CD4-positive, alpha-beta T cell (primary cell): ENCODE measurements at regions not wholly inside any gene's neighbourhood (a gene's known extent, or its start where the extent isn't known, plus 50 kb on each side); places are given as distances from the start of the nearest gene placed in this dataset.

Source experiments
- ATAC-seq: fragments of 200-7000 bp; cut with Tn5 transposase; one replicate; pipeline ENCODE4 v1.10.0; 2022; ENCODE audit warnings: mild to moderate bottlenecking; ENCODE audit not compliant: poor library complexity
- CTCF ChIA-PET: fragments of 350-600 bp; sonication (Branson Sonifier 250); formaldehyde crosslinking; loops from one replicate; lab custom pipeline; 2021; ENCODE audit warnings: antibody characterized with exemption, inconsistent platforms; lab: Charles Lee
- POLR2A ChIA-PET: fragments of 350-600 bp; sonication (Branson Sonifier 250); formaldehyde crosslinking; loops from one replicate; lab custom pipeline; 2021; ENCODE audit warnings: antibody characterized with exemption, inconsistent platforms; lab: Charles Lee
- DNase-seq, 14 experiments: peaks; one replicate each; pipeline ENCODE4 v3.0.0-alpha.2; 2013 to 2020; ENCODE audit warnings: mixed read lengths in 2 of 14
- H3K27ac ChIP-seq, 2 donors: one replicate each; pipeline versions ENCODE4 v1.5.1 to v1.7.0; 2013; ENCODE audit warnings: low read length in 2 of 2, low read depth in 1 of 2, mild to moderate bottlenecking in 1 of 2
- H3K27me3 ChIP-seq, 2 experiments: 1 replicate in 1 of 2; 2 replicates in 1 of 2; pipeline versions ENCODE4 v1.6.1 to v1.7.0; 2013; ENCODE audit warnings: low read length in 2 of 2, control low read depth in 1 of 2, mild to moderate bottlenecking in 1 of 2, moderate library complexity in 1 of 2; ENCODE audit not compliant: insufficient read depth in 2 of 2, control insufficient read depth in 1 of 2
- H3K36me3 ChIP-seq: one replicate; pipeline ENCODE4 v1.6.1; 2013; ENCODE audit warnings: low read length, control low read depth; ENCODE audit not compliant: insufficient read depth
- H3K4me1 ChIP-seq: one replicate; pipeline ENCODE4 v1.6.1; 2013; ENCODE audit warnings: low read length, control low read depth; ENCODE audit not compliant: insufficient read depth
- H3K4me3 ChIP-seq: one replicate; pipeline ENCODE4 v1.5.1; 2013; ENCODE audit warnings: mild to moderate bottlenecking, low read length, moderate library complexity
- H3K9me3 ChIP-seq, 2 experiments: 1 replicate in 1 of 2; 2 replicates in 1 of 2; pipeline versions ENCODE4 v1.6.1 to v1.7.0; 2013; ENCODE audit warnings: low read length in 2 of 2, mild to moderate bottlenecking in 2 of 2, control low read depth in 1 of 2, moderate library complexity in 1 of 2; ENCODE audit not compliant: control insufficient read depth in 1 of 2, insufficient read depth in 1 of 2
- H3K27ac Mint-ChIP-seq: one replicate; pipeline ENCODE4 v1.8.0; 2020; ENCODE audit warnings: mixed read lengths
- H3K27me3 Mint-ChIP-seq: one replicate; pipeline ENCODE4 v1.8.0; 2021; ENCODE audit warnings: mixed read lengths
- H3K36me3 Mint-ChIP-seq: one replicate; pipeline ENCODE4 v1.8.0; 2021; ENCODE audit warnings: low read depth, mixed read lengths
- H3K4me1 Mint-ChIP-seq: one replicate; pipeline ENCODE4 v1.8.0; 2021; ENCODE audit warnings: low read depth, mixed read lengths
- H3K4me3 Mint-ChIP-seq: one replicate; pipeline ENCODE4 v1.8.0; 2020; ENCODE audit warnings: mild to moderate bottlenecking, mixed read lengths
- H3K9me3 Mint-ChIP-seq: one replicate; pipeline ENCODE4 v1.8.0; 2020; ENCODE audit warnings: mixed read lengths
- CTCF ChIP-seq: fragments of 200-600 bp; IDR thresholded peaks from one replicate; pipeline ENCODE4 v1.8.0; 2022; ENCODE audit warnings: antibody characterized with exemption, mild to moderate bottlenecking
- intact Hi-C, 2 experiments: fragments of 100-400 bp; cut with DNase I in 1 of 2; cut with micrococcal nuclease in 1 of 2; formaldehyde crosslinking; loops; one replicate each; pipeline versions ENCODE4 v1.15.1 to v1.9.0; 2023 to 2025; cut with DNase I, micrococcal nuclease

DNA sequence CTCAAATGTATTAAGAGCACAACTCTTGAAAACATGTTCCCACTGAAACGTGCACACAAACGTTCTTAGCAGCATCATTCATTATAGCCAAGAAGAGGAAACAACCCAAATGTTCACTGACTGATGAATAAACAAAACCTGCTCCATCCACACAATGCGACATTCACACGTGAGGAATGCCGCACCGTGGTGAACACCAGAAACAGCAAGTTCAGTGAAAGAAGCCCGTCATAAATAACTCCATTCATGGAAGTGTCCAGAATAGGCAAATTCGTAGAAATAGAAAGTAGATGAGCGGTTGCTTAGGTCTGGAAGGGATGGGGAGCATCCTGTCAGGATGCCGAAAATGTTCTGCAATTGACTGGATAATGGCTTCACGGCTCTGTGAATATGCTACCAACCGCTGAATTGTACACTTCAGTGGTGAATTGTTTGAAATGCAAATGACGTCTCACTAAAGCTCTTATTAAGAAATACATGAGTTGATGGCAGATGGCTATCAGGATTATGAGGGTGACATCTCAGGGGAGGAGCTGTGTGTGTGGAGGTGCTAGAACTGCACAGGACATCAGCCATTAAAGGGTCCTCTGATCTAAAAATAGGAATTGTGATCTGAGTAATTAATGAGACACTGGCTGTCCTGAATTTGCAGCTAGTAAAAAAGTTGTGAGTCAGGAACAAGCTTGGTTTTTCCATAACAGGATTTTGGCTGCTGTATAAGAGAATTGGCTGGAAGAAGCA is 771.0 kb downstream of the KCNJ18 start:
- CTCF ChIA-PET, result no interaction called here
- intact Hi-C loops, result no loop called here
- H3K9me3 Mint-ChIP-seq, result peaks cover 12% of the 10 kb centered on the region
- H3K27ac ChIP-seq, result no peak overlapping the region
- H3K27ac Mint-ChIP-seq, result no peak overlapping the region
- no peaks in the 10 kb centered on the region for H3K36me3 Mint-ChIP-seq
- POLR2A ChIA-PET, result no interaction called here
- no peaks in the 10 kb centered on the region for H3K4me1 ChIP-seq
- TF ChIP-seq CTCF, result no peak
- DNase-seq (no peak), ATAC-seq (no peak)
- no peaks in the 10 kb centered on the region for H3K4me1 Mint-ChIP-seq
- no peaks in the 10 kb centered on the region for H3K36me3 ChIP-seq
- peaks cover 3 to 44% of the 10 kb centered on the region in 2 experiments for H3K9me3 ChIP-seq
- H3K4me3 ChIP-seq, result no peak overlapping the region
- no peak overlapping the region for H3K4me3 Mint-ChIP-seq
- H3K27me3 Mint-ChIP-seq, result no peaks in the 10 kb centered on the region
- no peaks in the 10 kb centered on the region for H3K27me3 ChIP-seq

- Histone ChIP-seq H3K4me3 (no peak overlapping the region), H3K4me1 (no peaks in the 10 kb centered on the region), H3K9me3 (peaks cover 3 to 42% of the 10 kb centered on the region in 2 experiments), H3K27me3 (no peaks in the 10 kb centered on the region), H3K27ac (no peak overlapping the region), H3K36me3 (no peaks in the 10 kb centered on the region)
- Mint-ChIP-seq H3K9me3 (peaks cover 8% of the 10 kb centered on the region), H3K27ac (no peak overlapping the region), H3K4me3 (no peak overlapping the region), H3K36me3 (no peaks in the 10 kb centered on the region), H3K4me1 (no peaks in the 10 kb centered on the region), H3K27me3 (no peaks in the 10 kb centered on the region)
- ATAC-seq (no peak), DNase-seq (no peak)
- intact Hi-C loops, result no loop called here
- TF ChIP-seq CTCF, result no peak
- CTCF ChIA-PET, result no interaction called here
- POLR2A ChIA-PET, result no interaction called here
These were observed 771.7 kb downstream of the KCNJ18 start for GRCh38 chr17:22464041-22464440.

- Histone ChIP-seq H3K4me3 (no peak overlapping the region), H3K27ac (no peak overlapping the region), H3K36me3 (no peaks in the 10 kb centered on the region), H3K4me1 (no peaks in the 10 kb centered on the region), H3K9me3 (peaks cover 7 to 25% of the 10 kb centered on the region in 2 experiments), H3K27me3 (no peaks in the 10 kb centered on the region)
- Mint-ChIP-seq H3K36me3 (no peaks in the 10 kb centered on the region), H3K4me3 (no peak overlapping the region), H3K9me3 (peaks cover 10% of the 10 kb centered on the region), H3K27me3 (no peaks in the 10 kb centered on the region), H3K4me1 (no peaks in the 10 kb centered on the region), H3K27ac (no peak overlapping the region)
- POLR2A ChIA-PET, result no interaction called here
- intact Hi-C loops, result no loop called here
- CTCF ChIA-PET, result no interaction called here
- no peak for ATAC-seq
- TF ChIP-seq CTCF, result no peak
- no peak for DNase-seq
These were observed 775.4 kb downstream of the KCNJ18 start for GRCh38 chr17:22467720-22468119.
